Kidney epithelial cell (primary cell): ENCODE measurements at regions not wholly inside any gene's neighbourhood (a gene's known extent, or its start where the extent isn't known, plus 50 kb on each side); places are given as distances from the start of the nearest gene placed in this dataset.

Experiments
- DNase-seq: peaks from one replicate; pipeline ENCODE4 v3.0.0-alpha.2; 2010; ENCODE audit warnings: low read depth
- H3K27me3 ChIP-seq: 2 replicates; pipeline ENCODE4 v1.6.0; 2011; ENCODE audit warnings: low read length; ENCODE audit not compliant: control insufficient read depth, insufficient read depth
- H3K36me3 ChIP-seq: 2 replicates; pipeline ENCODE4 v1.5.1; 2011; ENCODE audit warnings: low read length; ENCODE audit not compliant: control insufficient read depth, insufficient read depth
- H3K4me3 ChIP-seq: 2 replicates; pipeline ENCODE4 v1.5.1; 2011; ENCODE audit warnings: low read depth, mild to moderate bottlenecking, control low read depth, low read length
- TF ChIP-seq, protein P1 (sequence below): IDR thresholded peaks from 2 replicates; pipeline ENCODE4 v1.5.1; 2011; ENCODE audit warnings: mild to moderate bottlenecking, moderate library complexity, low read length, control low read depth, inconsistent platforms; ENCODE audit not compliant: insufficient read depth, poor library complexity, severe bottlenecking

DNA sequence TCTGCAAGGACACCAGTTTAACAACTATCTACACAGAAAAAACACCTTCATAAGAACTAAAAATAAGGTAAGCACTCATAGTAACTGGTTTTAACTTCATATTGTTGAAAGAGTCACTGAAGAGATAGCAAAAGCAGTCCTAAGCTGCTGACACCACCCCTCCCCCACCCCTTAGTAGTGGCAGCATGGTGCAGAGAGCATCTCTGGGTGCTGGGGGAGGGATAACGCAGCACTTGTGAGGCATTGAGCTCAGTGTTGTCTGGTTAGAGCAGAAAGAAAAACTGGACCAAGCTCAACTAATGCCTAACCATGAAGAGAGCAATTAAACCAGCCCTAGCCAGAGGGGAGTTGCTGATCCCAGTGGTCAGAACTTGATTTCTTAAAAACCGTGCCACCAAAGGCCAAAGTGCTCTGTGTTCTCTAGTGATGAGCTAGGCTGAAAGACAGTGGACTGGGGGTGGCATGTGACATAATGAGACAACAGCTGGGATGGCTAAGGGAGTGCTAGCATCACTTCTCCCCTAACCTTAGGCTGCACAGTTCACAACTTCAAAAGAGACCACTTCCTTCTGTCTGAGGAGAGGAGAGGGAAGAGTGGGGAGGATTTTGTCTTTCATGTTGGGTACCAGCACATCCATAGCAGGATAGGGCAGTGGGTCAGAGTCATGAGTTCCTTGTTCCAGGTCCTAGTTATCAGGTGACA lies 669.3 kb downstream of the PDHA2 start:
- Histone ChIP-seq H3K27me3 (no peaks in the 10 kb centered on the region), H3K4me3 (no peak overlapping the region), H3K36me3 (no peaks in the 10 kb centered on the region)
- no peak for DNase-seq
- TF ChIP-seq, protein P1, sequence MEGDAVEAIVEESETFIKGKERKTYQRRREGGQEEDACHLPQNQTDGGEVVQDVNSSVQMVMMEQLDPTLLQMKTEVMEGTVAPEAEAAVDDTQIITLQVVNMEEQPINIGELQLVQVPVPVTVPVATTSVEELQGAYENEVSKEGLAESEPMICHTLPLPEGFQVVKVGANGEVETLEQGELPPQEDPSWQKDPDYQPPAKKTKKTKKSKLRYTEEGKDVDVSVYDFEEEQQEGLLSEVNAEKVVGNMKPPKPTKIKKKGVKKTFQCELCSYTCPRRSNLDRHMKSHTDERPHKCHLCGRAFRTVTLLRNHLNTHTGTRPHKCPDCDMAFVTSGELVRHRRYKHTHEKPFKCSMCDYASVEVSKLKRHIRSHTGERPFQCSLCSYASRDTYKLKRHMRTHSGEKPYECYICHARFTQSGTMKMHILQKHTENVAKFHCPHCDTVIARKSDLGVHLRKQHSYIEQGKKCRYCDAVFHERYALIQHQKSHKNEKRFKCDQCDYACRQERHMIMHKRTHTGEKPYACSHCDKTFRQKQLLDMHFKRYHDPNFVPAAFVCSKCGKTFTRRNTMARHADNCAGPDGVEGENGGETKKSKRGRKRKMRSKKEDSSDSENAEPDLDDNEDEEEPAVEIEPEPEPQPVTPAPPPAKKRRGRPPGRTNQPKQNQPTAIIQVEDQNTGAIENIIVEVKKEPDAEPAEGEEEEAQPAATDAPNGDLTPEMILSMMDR = no peak

DNA sequence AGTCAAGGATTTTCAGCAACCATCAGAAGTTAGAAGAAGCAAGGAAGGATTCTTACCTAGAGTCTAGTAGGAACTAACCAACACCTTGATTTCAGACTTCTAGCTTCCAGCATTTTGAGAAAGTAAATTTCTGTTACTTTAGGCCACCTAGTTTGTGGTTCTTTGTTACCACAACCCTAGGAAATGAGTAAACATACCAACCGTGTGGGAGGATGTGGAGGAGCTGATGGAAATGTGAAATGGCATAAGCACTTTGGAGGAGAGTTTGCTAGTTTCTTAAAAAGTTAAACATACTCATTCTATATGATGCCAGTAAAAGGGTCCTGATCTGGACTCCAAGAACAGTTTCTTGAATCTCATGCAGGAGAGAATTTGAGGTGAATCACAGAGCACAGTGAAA lies 679.4 kb downstream of the PDHA2 start:
- TF ChIP-seq, protein P1 = no peak
- H3K4me3 ChIP-seq = no peak overlapping the region
- no peak for DNase-seq
- H3K27me3 ChIP-seq = no peaks in the 10 kb centered on the region
- H3K36me3 ChIP-seq = no peaks in the 10 kb centered on the region

DNA sequence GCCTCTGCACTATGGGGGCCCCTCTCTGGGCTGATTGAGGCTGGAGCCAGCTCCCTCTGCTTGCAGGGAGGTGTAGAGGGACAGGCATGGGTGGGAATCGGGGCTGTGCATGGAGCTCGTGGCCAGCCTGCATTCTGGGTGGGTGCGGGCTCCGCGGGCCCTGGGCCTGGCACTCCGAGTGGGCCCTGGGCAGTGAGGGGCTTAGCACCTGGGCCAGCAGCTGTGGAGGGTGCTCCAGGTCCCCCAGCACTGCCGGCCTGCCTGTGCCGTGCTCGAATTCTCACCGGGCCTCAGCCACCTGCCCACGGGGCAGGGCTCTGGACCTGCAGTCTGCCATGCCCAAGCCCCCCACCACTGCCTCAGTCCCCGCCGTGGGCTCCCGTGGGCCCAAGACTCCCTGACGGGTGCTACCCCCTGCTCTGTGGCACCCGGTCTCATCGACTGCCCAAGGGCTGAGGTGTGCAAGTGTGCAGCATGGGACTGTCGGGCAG lies 681.2 kb downstream of the PDHA2 start:
- TF ChIP-seq, protein P1 = no peak
- Histone ChIP-seq H3K36me3 (no peaks in the 10 kb centered on the region), H3K27me3 (no peaks in the 10 kb centered on the region)

DNA sequence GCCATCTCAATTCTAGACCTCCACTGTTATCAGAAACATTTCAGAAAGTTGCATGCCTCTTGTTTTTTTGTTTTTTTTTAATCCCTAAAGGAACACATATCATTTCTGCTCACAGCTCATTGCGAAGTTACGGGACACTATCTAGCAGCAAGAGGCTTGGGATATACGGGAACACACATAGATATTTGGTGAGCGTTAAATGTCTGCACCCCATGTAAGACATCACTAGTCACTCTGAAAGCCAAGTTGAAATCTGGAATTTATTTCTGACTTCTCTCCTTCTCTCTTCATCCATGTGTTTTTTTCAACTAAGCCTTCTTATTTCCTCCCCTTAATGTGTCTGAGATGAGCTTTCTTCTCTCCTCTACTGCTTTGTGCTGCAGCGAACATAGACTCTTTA lies 683.7 kb downstream of the PDHA2 start:
- Histone ChIP-seq H3K36me3 (no peaks in the 10 kb centered on the region), H3K27me3 (no peaks in the 10 kb centered on the region), H3K4me3 (no peak overlapping the region)
- DNase-seq = no peak
- TF ChIP-seq, protein P1 = no peak

More for the DNA sequence above, 681.2 kb downstream of the PDHA2 start:
- H3K4me3 ChIP-seq = no peak overlapping the region
- no peak for DNase-seq

DNA sequence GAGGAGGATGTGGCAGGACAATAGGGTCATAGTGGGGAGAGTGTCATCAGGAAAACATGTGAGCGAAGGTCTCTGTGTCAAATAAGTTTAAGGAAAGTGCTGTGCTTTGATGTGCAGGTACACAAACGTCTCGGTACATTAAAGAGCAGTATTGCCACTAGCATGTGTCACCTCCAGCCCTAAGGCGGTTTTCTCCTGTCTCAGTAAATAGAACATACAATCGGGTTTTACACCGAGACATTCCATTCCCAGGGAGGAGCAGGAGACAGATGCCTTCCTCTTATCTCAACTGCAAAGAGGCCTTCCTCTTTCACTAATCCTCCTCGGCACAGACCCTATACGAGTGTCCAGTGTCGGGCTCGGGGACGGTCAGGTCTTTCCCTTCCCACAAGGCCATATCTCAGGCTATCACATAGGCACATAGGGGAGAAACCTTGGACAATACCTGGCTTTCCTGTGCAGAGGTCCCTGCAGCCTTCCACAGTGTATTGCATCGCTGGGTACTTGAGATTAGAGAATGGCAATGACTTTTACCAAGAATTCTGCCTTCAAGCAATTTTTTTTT lies 684.5 kb downstream of the PDHA2 start:
- H3K27me3 ChIP-seq = no peaks in the 10 kb centered on the region
- H3K4me3 ChIP-seq = no peak overlapping the region
- no peaks in the 10 kb centered on the region for H3K36me3 ChIP-seq
- TF ChIP-seq, protein P1 = no peak
- no peak for DNase-seq

DNA sequence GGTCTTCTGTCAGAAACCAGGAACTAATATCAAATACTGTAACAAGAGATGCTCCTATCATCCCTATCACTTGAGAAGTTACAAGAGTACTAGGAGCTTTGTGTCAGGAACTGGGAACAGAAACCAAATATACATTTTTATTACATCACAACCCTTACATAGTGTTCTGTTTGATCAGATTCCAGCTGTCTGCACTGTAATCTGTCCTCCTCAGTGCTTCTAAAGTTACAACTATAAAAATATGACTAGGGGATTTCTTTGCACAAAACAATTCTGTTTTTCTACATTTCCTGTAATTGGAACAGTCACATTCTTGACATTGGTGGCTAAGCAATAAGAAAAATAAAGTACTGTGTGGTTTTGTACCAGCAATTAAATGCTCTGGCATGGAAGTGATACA lies 686.0 kb downstream of the PDHA2 start:
- Histone ChIP-seq H3K36me3 (no peaks in the 10 kb centered on the region), H3K27me3 (no peaks in the 10 kb centered on the region), H3K4me3 (no peak overlapping the region)
- no peak for DNase-seq
- TF ChIP-seq, protein P1 = no peak
